Neuronal stem cell (in vitro differentiated cells): ENCODE measurements at regions not wholly inside any gene's neighbourhood (a gene's known extent, or its start where the extent isn't known, plus 50 kb on each side); places are given as distances from the start of the nearest gene placed in this dataset.

Experiments
- DNase-seq: peaks from one replicate; pipeline ENCODE4 v3.0.0-alpha.2; 2013; ENCODE audit warnings: low spot score
- H2AFZ ChIP-seq: one replicate; pipeline ENCODE4 v1.6.1; 2013; ENCODE audit warnings: mild to moderate bottlenecking, low read length, inconsistent platforms
- H2AK5ac ChIP-seq: 2 replicates; pipeline ENCODE4 v1.6.1; 2013; ENCODE audit warnings: low read depth, mild to moderate bottlenecking, inconsistent platforms, low read length, moderate library complexity, mixed read lengths
- H2BK120ac ChIP-seq: 2 replicates; pipeline ENCODE4 v1.6.1; 2013; ENCODE audit warnings: low read depth, mild to moderate bottlenecking, inconsistent platforms, low read length, moderate library complexity, mixed read lengths
- H2BK12ac ChIP-seq: one replicate; pipeline ENCODE4 v1.6.1; 2013; ENCODE audit warnings: low read length, inconsistent platforms
- H2BK15ac ChIP-seq: 2 replicates; pipeline ENCODE4 v1.6.1; 2013; ENCODE audit warnings: mild to moderate bottlenecking, low read length, inconsistent platforms, mixed read lengths
- H2BK5ac ChIP-seq: one replicate; pipeline ENCODE4 v1.6.1; 2013; ENCODE audit warnings: inconsistent platforms, mild to moderate bottlenecking, low read length, moderate library complexity
- H3K14ac ChIP-seq: one replicate; pipeline ENCODE4 v1.6.1; 2013; ENCODE audit warnings: low read length, inconsistent platforms
- H3K18ac ChIP-seq: 2 replicates; pipeline ENCODE4 v1.6.1; 2013; ENCODE audit warnings: low read length, inconsistent platforms
- H3K23ac ChIP-seq: 2 replicates; pipeline ENCODE4 v1.6.1; 2013; ENCODE audit warnings: low read depth, mild to moderate bottlenecking, mixed read lengths, low read length, inconsistent platforms; ENCODE audit not compliant: poor library complexity
- H3K27ac ChIP-seq: replicated peaks from 3 replicates; pipeline ENCODE4 v1.5.1; 2013; ENCODE audit warnings: low read length, inconsistent platforms
- H3K27me3 ChIP-seq, 3 experiments: 2 replicates each; pipeline ENCODE4 v1.6.1; 2013; ENCODE audit warnings: low read length in 3 of 3, mild to moderate bottlenecking in 2 of 3, inconsistent platforms in 1 of 3, low read depth in 1 of 3, mixed read lengths in 1 of 3, moderate library complexity in 1 of 3; ENCODE audit not compliant: control insufficient read depth in 3 of 3, insufficient read depth in 3 of 3
- H3K36me3 ChIP-seq, 2 donors: replicated peaks in 1 of 2; 2 replicates each; pipeline ENCODE4 v1.6.1; 2013; ENCODE audit warnings: low read length in 2 of 2; ENCODE audit not compliant: control insufficient read depth in 2 of 2, insufficient read depth in 2 of 2
- H3K4ac ChIP-seq: 2 replicates; pipeline ENCODE4 v1.6.1; 2013; ENCODE audit warnings: inconsistent platforms, mild to moderate bottlenecking, low read length, moderate library complexity
- H3K4me1 ChIP-seq, 2 donors: 1 replicate in 1 of 2; 2 replicates in 1 of 2; pipeline ENCODE4 v1.6.1; 2013; ENCODE audit warnings: low read length in 2 of 2, low read depth in 1 of 2; ENCODE audit not compliant: control insufficient read depth in 2 of 2, insufficient read depth in 1 of 2
- H3K4me2 ChIP-seq: one replicate; pipeline ENCODE4 v1.6.1; 2013; ENCODE audit warnings: mild to moderate bottlenecking, low read length, inconsistent platforms; ENCODE audit not compliant: insufficient read depth, poor library complexity, severe bottlenecking
- H3K4me3 ChIP-seq, 2 donors: 2 replicates each; pipeline ENCODE4 v1.5.1; 2013; ENCODE audit warnings: low read length in 2 of 2, mild to moderate bottlenecking in 2 of 2, inconsistent platforms in 1 of 2, moderate library complexity in 1 of 2
- H3K79me1 ChIP-seq: one replicate; pipeline ENCODE4 v1.6.1; 2013; ENCODE audit warnings: low read depth, mild to moderate bottlenecking, inconsistent platforms, low read length, moderate library complexity
- H3K9ac ChIP-seq: one replicate; pipeline ENCODE4 v1.6.1; 2013; ENCODE audit warnings: mild to moderate bottlenecking, low read depth, low read length, inconsistent platforms; ENCODE audit not compliant: poor library complexity
- H3K9me3 ChIP-seq, 2 donors: replicated peaks in 1 of 2; 2 replicates each; pipeline versions ENCODE3 to v1.6.1; 2013; ENCODE audit warnings: low read length in 2 of 2, mild to moderate bottlenecking in 2 of 2, inconsistent platforms in 1 of 2, low read depth in 1 of 2, mixed read lengths in 1 of 2, moderate library complexity in 1 of 2; ENCODE audit not compliant: control insufficient read depth in 2 of 2, insufficient read depth in 1 of 2
- H4K8ac ChIP-seq: one replicate; pipeline ENCODE4 v1.6.1; 2013; ENCODE audit warnings: low read depth, mild to moderate bottlenecking, inconsistent platforms, low read length, moderate library complexity
- H4K91ac ChIP-seq: one replicate; pipeline ENCODE4 v1.6.1; 2013; ENCODE audit warnings: low read length, low read depth, mild to moderate bottlenecking, inconsistent platforms; ENCODE audit not compliant: poor library complexity
- WGBS, 2 donors: extraction: QIAGEN DNeasy Blood & Tissue Kit; methylation state at CpG; one replicate each; pipeline ENCODE4 v1.1.7; 2013; ENCODE audit warnings: missing lambda C conversion rate in 2 of 2, mixed read lengths in 1 of 2; ENCODE audit not compliant: insufficient read length in 2 of 2, insufficient replicate concordance in 1 of 2; ENCODE audit errors: extremely low coverage in 2 of 2; 5-methylcytosine and 5-hydroxymethylcytosine counted together

DNA sequence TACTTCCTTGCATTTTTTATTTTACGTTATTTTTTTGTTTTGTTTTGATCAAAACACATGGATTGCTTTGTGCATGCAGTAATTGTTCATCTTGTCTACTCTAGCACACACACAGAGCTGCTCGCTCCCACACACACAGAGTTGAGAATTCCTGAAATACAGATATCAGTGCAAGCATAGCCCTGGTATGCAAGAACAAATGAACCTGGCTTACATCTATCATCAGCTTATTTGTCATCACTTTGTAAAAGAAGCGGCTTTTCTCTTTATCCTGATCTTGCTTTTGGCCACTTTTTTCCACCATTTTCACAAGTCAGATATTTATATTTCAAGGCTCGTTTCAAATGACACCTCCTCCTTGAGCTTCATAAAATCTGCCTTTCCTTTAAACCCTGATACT lies 1435.7 kb downstream of the MAT2B start:
- WGBS, 2 donors, result no CpG with 5 or more reads among the region's 4 CpGs
- no peaks in the 10 kb centered on the region for H3K9me3 ChIP-seq
- DNase-seq, result no peak

DNA sequence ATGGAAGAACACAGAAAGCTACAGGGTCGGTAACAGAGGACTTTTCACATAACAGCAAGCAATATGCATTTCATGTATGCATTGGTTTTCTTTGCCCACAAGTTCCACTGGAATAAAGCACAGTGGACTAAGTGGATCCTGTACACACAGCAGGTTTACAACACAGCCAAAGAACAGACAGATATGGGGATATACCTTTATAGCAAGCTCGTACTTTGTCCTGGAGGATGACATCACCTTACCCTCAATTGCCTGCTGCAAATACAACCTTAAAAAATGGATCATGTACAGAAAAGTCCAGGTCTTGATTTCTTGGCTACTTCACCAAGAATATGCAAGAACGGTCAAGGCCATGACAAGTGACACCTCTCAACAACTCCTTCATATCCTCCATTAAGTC lies 1445.5 kb downstream of the MAT2B start:
- Histone ChIP-seq H3K27ac (no peak overlapping the region), H3K4me1 (no peaks in the 10 kb centered on the region), H3K4me2 (no peak overlapping the region), H4K8ac (no peak overlapping the region), H2BK120ac (no peak overlapping the region), H4K91ac (no peak overlapping the region), H2BK12ac (no peak overlapping the region), H3K79me1 (no peaks in the 10 kb centered on the region), H2AFZ (no peak overlapping the region), H3K18ac (no peak overlapping the region), H3K9me3 (no peaks in the 10 kb centered on the region), H3K9ac (no peak overlapping the region), H2BK5ac (no peak overlapping the region), H3K4ac (no peak overlapping the region), H3K27me3 (no peaks in the 10 kb centered on the region), H2AK5ac (no peak overlapping the region), H3K36me3 (no peaks in the 10 kb centered on the region), H3K14ac (no peak overlapping the region), H2BK15ac (no peak overlapping the region), H3K4me3 (no peak overlapping the region), H3K23ac (no peak overlapping the region)
- no CpG with 5 or more reads among the region's 3 CpGs for WGBS, 2 donors
- no peak for DNase-seq

More for the DNA sequence above, 1435.7 kb downstream of the MAT2B start:
- Histone ChIP-seq H2BK12ac (no peak overlapping the region), H2BK15ac (no peak overlapping the region), H3K14ac (no peak overlapping the region), H3K23ac (no peak overlapping the region), H2BK120ac (no peak overlapping the region), H3K27ac (no peak overlapping the region), H3K4ac (no peak overlapping the region), H4K91ac (no peak overlapping the region), H3K4me2 (no peak overlapping the region), H3K4me1 (no peaks in the 10 kb centered on the region), H2BK5ac (no peak overlapping the region), H3K18ac (no peak overlapping the region), H3K36me3 (no peaks in the 10 kb centered on the region), H4K8ac (no peak overlapping the region), H2AK5ac (no peak overlapping the region), H3K27me3 (no peaks in the 10 kb centered on the region), H2AFZ (no peak overlapping the region), H3K4me3 (no peak overlapping the region), H3K9ac (no peak overlapping the region), H3K79me1 (no peaks in the 10 kb centered on the region)

DNA sequence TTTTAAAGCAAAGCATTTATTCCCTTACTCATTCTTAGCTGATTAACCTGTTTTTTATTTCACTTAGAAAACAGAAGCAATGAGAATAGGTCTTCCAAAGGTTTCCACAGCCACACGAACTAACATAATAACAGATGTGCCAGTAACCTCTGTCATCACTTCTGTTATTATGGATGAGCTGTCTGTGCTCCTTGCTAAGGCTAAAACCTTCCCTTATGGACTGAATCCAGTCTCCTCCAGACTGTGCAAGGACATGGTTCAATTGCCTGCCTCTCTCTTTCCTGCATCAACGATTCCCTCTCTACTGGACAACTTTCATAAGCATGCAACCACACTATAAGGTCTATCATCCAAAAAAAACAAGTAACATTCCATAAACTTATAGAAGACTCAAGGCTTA lies 1446.2 kb downstream of the MAT2B start:
- Histone ChIP-seq H3K36me3 (no peaks in the 10 kb centered on the region), H3K4me2 (no peak overlapping the region), H3K4ac (no peak overlapping the region), H2AK5ac (no peak overlapping the region), H2BK12ac (no peak overlapping the region), H4K8ac (no peak overlapping the region), H2AFZ (no peak overlapping the region), H3K14ac (no peak overlapping the region), H4K91ac (no peak overlapping the region), H3K18ac (no peak overlapping the region), H3K4me1 (no peaks in the 10 kb centered on the region), H3K27me3 (no peaks in the 10 kb centered on the region), H2BK120ac (no peak overlapping the region), H3K9ac (no peak overlapping the region), H3K9me3 (no peaks in the 10 kb centered on the region), H2BK5ac (no peak overlapping the region), H3K23ac (no peak overlapping the region), H2BK15ac (no peak overlapping the region), H3K4me3 (no peak overlapping the region), H3K27ac (no peak overlapping the region), H3K79me1 (no peaks in the 10 kb centered on the region)
- DNase-seq, result no peak
- WGBS, 2 donors, result no CpG with 5 or more reads among the region's 2 CpGs

DNA sequence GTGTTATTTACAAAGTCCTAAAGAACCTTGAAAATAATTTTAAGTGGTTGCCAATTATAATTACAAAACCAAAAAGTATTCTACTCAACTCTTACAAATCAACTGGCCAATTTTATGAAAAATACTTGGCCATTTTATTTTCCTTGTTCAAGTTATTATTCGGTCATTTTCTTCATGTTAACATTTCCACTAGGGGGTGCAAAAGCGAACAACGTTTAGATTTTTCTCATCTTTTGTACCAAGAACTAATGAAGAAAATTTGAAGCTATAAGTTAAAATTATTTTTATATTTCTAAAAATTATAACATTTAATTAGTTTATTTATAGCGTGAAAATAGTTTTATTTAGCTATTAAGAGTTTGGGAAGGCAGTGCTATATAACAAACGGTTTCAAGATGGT lies 1453.3 kb downstream of the MAT2B start:
- no peak overlapping the region for H2BK15ac ChIP-seq
- no peaks in the 10 kb centered on the region for H3K79me1 ChIP-seq
- H4K91ac ChIP-seq, result no peak overlapping the region
- no peak overlapping the region for H2AK5ac ChIP-seq
- no peak overlapping the region for H3K27ac ChIP-seq
- DNase-seq, result no peak
- H2BK12ac ChIP-seq, result no peak overlapping the region
- H3K36me3 ChIP-seq, result no peaks in the 10 kb centered on the region
- no peaks in the 10 kb centered on the region for H3K9me3 ChIP-seq
- WGBS, 2 donors, result 100% methylated on average over 2 of the region's 5 CpGs; no CpG with 5 or more reads in 1 of the 2 donors
- H3K4me3 ChIP-seq, result no peak overlapping the region
- no peak overlapping the region for H3K4me2 ChIP-seq
- no peak overlapping the region for H2BK5ac ChIP-seq
- H3K9ac ChIP-seq, result no peak overlapping the region
- H3K27me3 ChIP-seq, result no peaks in the 10 kb centered on the region
- H3K4me1 ChIP-seq, result no peaks in the 10 kb centered on the region
- no peak overlapping the region for H2AFZ ChIP-seq
- H4K8ac ChIP-seq, result no peak overlapping the region
- H3K14ac ChIP-seq, result no peak overlapping the region
- H3K23ac ChIP-seq, result no peak overlapping the region
- H3K18ac ChIP-seq, result no peak overlapping the region
- H2BK120ac ChIP-seq, result no peak overlapping the region
- H3K4ac ChIP-seq, result no peak overlapping the region
